ENCODE measurements at regions not wholly inside any gene's neighbourhood (a gene's known extent, or its start where the extent isn't known, plus 50 kb on each side); places are given as distances from the start of the nearest gene placed in this dataset.

DNA sequence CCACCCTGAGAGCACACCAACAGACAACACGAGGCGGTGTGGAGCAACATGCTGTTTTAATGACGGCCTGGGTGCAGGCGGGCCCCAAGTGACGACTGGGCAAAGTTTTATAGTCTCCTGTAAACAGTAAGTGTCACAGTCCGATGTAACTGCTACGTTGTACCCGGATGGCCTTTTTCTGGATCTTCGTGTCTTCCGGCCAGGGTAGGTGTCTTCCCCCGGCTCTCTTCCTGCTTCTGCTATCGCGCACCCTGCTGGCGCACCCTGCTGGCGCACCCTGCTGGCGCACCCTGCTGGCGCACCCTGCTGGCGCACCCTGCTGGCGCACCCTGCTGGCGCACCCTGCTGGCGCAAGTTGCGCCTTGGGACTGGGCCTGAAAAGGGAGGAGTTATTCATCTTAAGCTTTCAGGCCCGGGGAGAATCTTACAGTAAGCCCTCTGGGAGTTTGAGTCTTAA lies 143.0 kb upstream of the TARS1 start:
- TF ChIP-seq, protein P1, sequence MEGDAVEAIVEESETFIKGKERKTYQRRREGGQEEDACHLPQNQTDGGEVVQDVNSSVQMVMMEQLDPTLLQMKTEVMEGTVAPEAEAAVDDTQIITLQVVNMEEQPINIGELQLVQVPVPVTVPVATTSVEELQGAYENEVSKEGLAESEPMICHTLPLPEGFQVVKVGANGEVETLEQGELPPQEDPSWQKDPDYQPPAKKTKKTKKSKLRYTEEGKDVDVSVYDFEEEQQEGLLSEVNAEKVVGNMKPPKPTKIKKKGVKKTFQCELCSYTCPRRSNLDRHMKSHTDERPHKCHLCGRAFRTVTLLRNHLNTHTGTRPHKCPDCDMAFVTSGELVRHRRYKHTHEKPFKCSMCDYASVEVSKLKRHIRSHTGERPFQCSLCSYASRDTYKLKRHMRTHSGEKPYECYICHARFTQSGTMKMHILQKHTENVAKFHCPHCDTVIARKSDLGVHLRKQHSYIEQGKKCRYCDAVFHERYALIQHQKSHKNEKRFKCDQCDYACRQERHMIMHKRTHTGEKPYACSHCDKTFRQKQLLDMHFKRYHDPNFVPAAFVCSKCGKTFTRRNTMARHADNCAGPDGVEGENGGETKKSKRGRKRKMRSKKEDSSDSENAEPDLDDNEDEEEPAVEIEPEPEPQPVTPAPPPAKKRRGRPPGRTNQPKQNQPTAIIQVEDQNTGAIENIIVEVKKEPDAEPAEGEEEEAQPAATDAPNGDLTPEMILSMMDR (IDR thresholded peaks at IDR 0.05), result no peak
- TF ChIP-seq POLR2A (IDR thresholded peaks at IDR 0.05) (no peak), EP300 (IDR thresholded peaks at IDR 0.05) (no peak)

Data from stomach (tissue), 4 donors.